ENCODE measurements at regions not wholly inside any gene's neighbourhood (a gene's known extent, or its start where the extent isn't known, plus 50 kb on each side); places are given as distances from the start of the nearest gene placed in this dataset.
"Not testable (repeated sequence)": the region's sequence is repeated elsewhere in the genome, so short reads cannot be mapped to it uniquely, and the experiment has no call there.

GRCh38 chr13:34176633-34177032 lies 358.7 kb downstream of the RFC3 start:
- DNase-seq: no peak

- DNase-seq: no peak
Measured at GRCh38 chr13:34179481-34179880, 361.5 kb downstream of the RFC3 start.

- DNase-seq: no peak
Measured at GRCh38 chr13:34179927-34180326, 362.0 kb downstream of the RFC3 start.

- not testable (repeated sequence) for DNase-seq
Measured at GRCh38 chr13:34181256-34181655, 363.3 kb downstream of the RFC3 start.

- DNase-seq: no peak
Measured at GRCh38 chr13:34189946-34190345, 372.0 kb downstream of the RFC3 start.

GRCh38 chr13:34201050-34201913 lies 383.3 kb downstream of the RFC3 start:
- no peak for DNase-seq

GRCh38 chr13:34207334-34207733 lies 389.4 kb downstream of the RFC3 start:
- no peak for DNase-seq

- no peak for DNase-seq
Measured at GRCh38 chr13:34207872-34208271, 389.9 kb downstream of the RFC3 start.

- DNase-seq: no peak
Measured at GRCh38 chr13:34208336-34208735, 390.4 kb downstream of the RFC3 start.

GRCh38 chr13:34210341-34210740 lies 392.4 kb downstream of the RFC3 start:
- DNase-seq: no peak

GRCh38 chr13:34214686-34215085 lies 396.7 kb downstream of the RFC3 start:
- DNase-seq: no peak

GRCh38 chr13:34216256-34216655 lies 398.3 kb downstream of the RFC3 start:
- no peak for DNase-seq

- DNase-seq: no peak
Measured at GRCh38 chr13:34217343-34218025, 399.5 kb downstream of the RFC3 start.

- no peak for DNase-seq
Measured at GRCh38 chr13:34223984-34224383, 406.0 kb downstream of the RFC3 start.

GRCh38 chr13:34224877-34225276 lies 406.9 kb downstream of the RFC3 start:
- no peak for DNase-seq

GRCh38 chr13:34230271-34230670 lies 412.3 kb downstream of the RFC3 start:
- DNase-seq: no peak

- DNase-seq: no peak
Measured at GRCh38 chr13:34241332-34241731, 423.4 kb downstream of the RFC3 start.

- DNase-seq: no peak
Measured at GRCh38 chr13:34243403-34243802, 425.5 kb downstream of the RFC3 start.

GRCh38 chr13:34246511-34246910 lies 428.6 kb downstream of the RFC3 start:
- DNase-seq: no peak

- DNase-seq: no peak
Measured at GRCh38 chr13:34247596-34247995, 429.6 kb downstream of the RFC3 start.

GRCh38 chr13:34249546-34250039 lies 431.6 kb downstream of the RFC3 start:
- no peak for DNase-seq

GRCh38 chr13:34250151-34250670 lies 432.3 kb downstream of the RFC3 start:
- no peak for DNase-seq

- no peak for DNase-seq
Measured at GRCh38 chr13:34254366-34254765, 436.4 kb downstream of the RFC3 start.

- DNase-seq: no peak
Measured at GRCh38 chr13:34255711-34256110, 437.8 kb downstream of the RFC3 start.
